ENCODE measurements at regions not wholly inside any gene's neighbourhood (a gene's known extent, or its start where the extent isn't known, plus 50 kb on each side); places are given as distances from the start of the nearest gene placed in this dataset.
"Not testable (repeated sequence)": the region's sequence is repeated elsewhere in the genome, so short reads cannot be mapped to it uniquely, and the experiment has no call there.

- no peak for DNase-seq
Measured at GRCh38 chr6:66328200-66328599, 621.2 kb upstream of the EYS start.

GRCh38 chr6:66326228-66326627, 619.2 kb upstream of the EYS start:
- no peak for DNase-seq

GRCh38 chr6:66321017-66321416, 614.0 kb upstream of the EYS start:
- no peak for DNase-seq

GRCh38 chr6:66307490-66307889, 600.5 kb upstream of the EYS start:
- no peak for DNase-seq

- no peak for DNase-seq
Measured at GRCh38 chr6:66291905-66292304, 584.9 kb upstream of the EYS start.

- no peak for DNase-seq
Measured at GRCh38 chr6:66289889-66290288, 582.9 kb upstream of the EYS start.

GRCh38 chr6:66278115-66278514, 571.1 kb upstream of the EYS start:
- DNase-seq: no peak

- DNase-seq: no peak
Measured at GRCh38 chr6:66277400-66277799, 570.4 kb upstream of the EYS start.

- no peak for DNase-seq
Measured at GRCh38 chr6:66265737-66266136, 558.7 kb upstream of the EYS start.

- DNase-seq: no peak
Measured at GRCh38 chr6:66264376-66264775, 557.4 kb upstream of the EYS start.

GRCh38 chr6:66258731-66259487, 551.9 kb upstream of the EYS start:
- DNase-seq: not testable (repeated sequence)

- DNase-seq: no peak
Measured at GRCh38 chr6:66245231-66245630, 538.2 kb upstream of the EYS start.

GRCh38 chr6:66238851-66239250, 531.8 kb upstream of the EYS start:
- DNase-seq: no peak

GRCh38 chr6:66232890-66233289, 525.9 kb upstream of the EYS start:
- no peak for DNase-seq

GRCh38 chr6:66230591-66230990, 523.6 kb upstream of the EYS start:
- no peak for DNase-seq

- DNase-seq: no peak
Measured at GRCh38 chr6:66226109-66226508, 519.1 kb upstream of the EYS start.

- DNase-seq: no peak
Measured at GRCh38 chr6:66210964-66211363, 503.9 kb upstream of the EYS start.

- no peak for DNase-seq
Measured at GRCh38 chr6:66200390-66200789, 493.4 kb upstream of the EYS start.

GRCh38 chr6:66199171-66199570, 492.1 kb upstream of the EYS start:
- DNase-seq: no peak

- no peak for DNase-seq
Measured at GRCh38 chr6:66198062-66198624, 491.1 kb upstream of the EYS start.

- no peak for DNase-seq
Measured at GRCh38 chr6:66190858-66191257, 483.8 kb upstream of the EYS start.

GRCh38 chr6:66189915-66190314, 482.9 kb upstream of the EYS start:
- DNase-seq: no peak

GRCh38 chr6:66186756-66187155, 479.7 kb upstream of the EYS start:
- no peak for DNase-seq

GRCh38 chr6:66184091-66184490, 477.1 kb upstream of the EYS start:
- DNase-seq: no peak

GRCh38 chr6:66179361-66179760, 472.3 kb upstream of the EYS start:
- DNase-seq: no peak

Data from activated T-cell treated with anti-CD3 and anti-CD28 coated beads, Interleukin-2, amount 50 U/mL, for 1 hour (primary cell).